ENCODE measurements at regions not wholly inside any gene's neighbourhood (a gene's known extent, or its start where the extent isn't known, plus 50 kb on each side); places are given as distances from the start of the nearest gene placed in this dataset.

- H3K4me3 ChIP-seq: no peak overlapping the region
- no peaks in the 10 kb centered on the region for H3K36me3 ChIP-seq
- H3K9me3 ChIP-seq: no peaks in the 10 kb centered on the region
- intact Hi-C loops (cut with DNase I): no loop called here
- H3K27me3 ChIP-seq: peaks cover 0 to 20% (median 0%) of the 10 kb centered on the region in 4 donors
- no peak for DNase-seq
- WGBS, 2 donors: 60 to 67% methylated on average over 3 to 4 of the region's 7 CpGs
- H3K4me1 ChIP-seq: no peaks in the 10 kb centered on the region
- H3K27ac ChIP-seq: no peak overlapping the region
- TF ChIP-seq CTCF (IDR thresholded peaks at IDR 0.05): no peak
Measured at GRCh38 chr10:130778166-130778545, 533.4 kb downstream of the TCERG1L start.

- H3K27me3 ChIP-seq: no peaks in the 10 kb centered on the region
Measured at GRCh38 chr10:130780763-130781162, 530.8 kb downstream of the TCERG1L start.

DNA sequence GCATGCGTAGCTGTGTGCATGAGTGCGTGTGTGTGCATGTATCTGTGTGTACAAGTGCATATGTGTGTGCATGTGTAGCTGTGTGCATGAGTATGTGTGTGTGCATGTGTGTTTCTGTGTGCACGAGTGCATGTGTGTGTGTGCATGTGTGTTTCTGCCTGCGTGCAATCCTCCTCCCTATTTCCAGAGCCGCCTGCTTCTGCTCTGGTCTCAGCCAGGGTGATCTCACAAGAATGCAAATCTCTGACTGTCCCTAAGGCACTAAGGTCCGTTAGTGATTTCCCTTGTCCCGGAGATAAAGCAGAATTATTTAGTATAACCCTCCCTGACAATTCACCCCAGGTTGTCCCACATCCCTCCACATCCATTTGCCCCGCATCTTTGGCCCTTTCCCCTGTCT lies 530.3 kb downstream of the TCERG1L start:
- no peaks in the 10 kb centered on the region for H3K36me3 ChIP-seq
- H3K27me3 ChIP-seq: peaks cover 0 to 1% (median 0%) of the 10 kb centered on the region in 4 donors
- WGBS, 2 donors: 76 to 81% methylated on average over 8 of the region's 8 CpGs
- H3K4me1 ChIP-seq: no peaks in the 10 kb centered on the region
- intact Hi-C loops (cut with DNase I): no loop called here
- TF ChIP-seq POLR2A (IDR thresholded peaks at IDR 0.05) (no peak), CTCF (IDR thresholded peaks at IDR 0.05) (no peak)
- H3K9me3 ChIP-seq: no peaks in the 10 kb centered on the region
- H3K27ac ChIP-seq: no peak overlapping the region
- no peak overlapping the region for H3K4me3 ChIP-seq
- no peak for DNase-seq

More at GRCh38 chr10:130780763-130781162, 530.8 kb downstream of the TCERG1L start:
- H3K4me1 ChIP-seq: no peaks in the 10 kb centered on the region
- no peak for TF ChIP-seq CTCF (IDR thresholded peaks at IDR 0.05)
- H3K36me3 ChIP-seq: no peaks in the 10 kb centered on the region
- H3K27ac ChIP-seq: no peak overlapping the region
- H3K4me3 ChIP-seq: no peak overlapping the region
- intact Hi-C loops (cut with DNase I): no loop called here
- 35 to 52% methylated on average over 9 of the region's 9 CpGs for WGBS, 2 donors
- H3K9me3 ChIP-seq: no peaks in the 10 kb centered on the region
- no peak for DNase-seq

- H3K36me3 ChIP-seq: no peaks in the 10 kb centered on the region
- DNase-seq: no peak
- no peak overlapping the region for H3K4me3 ChIP-seq
- H3K4me1 ChIP-seq: no peaks in the 10 kb centered on the region
- H3K27me3 ChIP-seq: peaks cover 0 to 5% (median 0%) of the 10 kb centered on the region in 4 donors
- no peak overlapping the region for H3K27ac ChIP-seq
- TF ChIP-seq POLR2A (IDR thresholded peaks at IDR 0.05) (no peak), CTCF (IDR thresholded peaks at IDR 0.05) (no peak)
- intact Hi-C loops (cut with DNase I): no loop called here
- 73 to 76% methylated on average over 5 to 6 of the region's 7 CpGs for WGBS, 2 donors
- no peaks in the 10 kb centered on the region for H3K9me3 ChIP-seq
Measured at GRCh38 chr10:130781623-130782022, 529.9 kb downstream of the TCERG1L start.

DNA sequence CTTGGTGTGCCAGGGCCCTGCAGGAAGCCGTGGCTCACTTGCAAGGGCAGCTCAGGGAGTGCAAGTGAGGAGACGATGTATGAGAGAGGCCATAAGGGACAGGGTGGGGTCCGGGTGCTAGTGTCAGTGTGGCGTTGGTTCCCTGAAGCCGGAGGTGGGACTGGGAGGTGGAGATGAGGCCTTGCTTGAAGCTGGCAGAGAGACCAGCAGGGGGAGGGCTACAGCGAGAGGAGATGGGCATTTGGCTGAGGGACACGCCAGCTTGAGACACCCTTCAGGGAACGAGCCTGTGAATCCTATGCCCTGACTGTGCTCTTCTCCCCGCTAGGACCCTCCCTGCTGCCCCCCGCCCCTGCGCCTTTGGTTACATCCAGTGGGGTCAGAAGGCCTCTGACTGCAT lies 529.1 kb downstream of the TCERG1L start:
- no peaks in the 10 kb centered on the region for H3K9me3 ChIP-seq
- no peak overlapping the region for H3K4me3 ChIP-seq
- H3K27ac ChIP-seq: no peak overlapping the region
- H3K27me3 ChIP-seq: peaks cover 0 to 7% (median 0%) of the 10 kb centered on the region in 4 donors
- DNase-seq: no peak
- no peaks in the 10 kb centered on the region for H3K36me3 ChIP-seq
- 56 to 64% methylated on average over 5 to 11 of the region's 11 CpGs for WGBS, 2 donors
- intact Hi-C loops (cut with DNase I): no loop called here
- no peak for TF ChIP-seq POLR2A (IDR thresholded peaks at IDR 0.05)
- no peak for TF ChIP-seq CTCF (IDR thresholded peaks at IDR 0.05)
- no peaks in the 10 kb centered on the region for H3K4me1 ChIP-seq
